SK-N-SH (cell line): ENCODE measurements at regions not wholly inside any gene's neighbourhood (a gene's known extent, or its start where the extent isn't known, plus 50 kb on each side); places are given as distances from the start of the nearest gene placed in this dataset.

Experiments used
- CTCF ChIA-PET: fragments of 300-600, 350-600 bp; formaldehyde crosslinking; extraction: SDS; loops from one replicate; lab custom pipeline; 2021; lab: Yijun Ruan, JAX
- POLR2A ChIA-PET: fragments of 350-600 bp; sonication (Branson Sonifier 250); formaldehyde crosslinking; extraction: SDS; loops from one replicate; lab custom pipeline; 2020; ENCODE audit warnings: antibody characterized with exemption, inconsistent platforms; lab: Yijun Ruan, JAX
- DNase-seq: peaks from one replicate; pipeline ENCODE4 v3.0.0; 2012
- H2AFZ ChIP-seq: fragments of 200-600 bp; sonication (generic); 2 replicates; pipeline ENCODE4 v1.8.1; 2016; ENCODE audit warnings: antibody characterized with exemption, mild to moderate bottlenecking, low read depth
- H3F3A ChIP-seq: fragments of 200-600 bp; sonication (generic); replicated peaks from 2 replicates; pipeline ENCODE3; 2016; ENCODE audit warnings: antibody characterized with exemption, mild to moderate bottlenecking; ENCODE audit not compliant: insufficient read depth
- H3K27ac ChIP-seq, 2 experiments: fragments of 200-500 bp in 1 of 2; fragments of 200-600 bp in 1 of 2; sonication (Bioruptor generic) in 1 of 2; sonication (generic), shearing (Covaris generic) in 1 of 2; 2 replicates each; pipeline versions ENCODE4 v1.5.1 to v1.6.1; 2014 to 2016; ENCODE audit warnings: low read depth in 2 of 2, inconsistent platforms in 1 of 2, low read length in 1 of 2, mild to moderate bottlenecking in 1 of 2, mixed read lengths in 1 of 2
- H3K27me3 ChIP-seq: fragments of 200-600 bp; sonication (generic), shearing (Covaris generic); 2 replicates; pipeline ENCODE4 v1.6.1; 2016; ENCODE audit warnings: mixed run types; ENCODE audit not compliant: insufficient read depth
- H3K36me3 ChIP-seq, 2 experiments: fragments of 200-500 bp in 1 of 2; fragments of 200-600 bp in 1 of 2; sonication (Bioruptor generic) in 1 of 2; sonication (generic) in 1 of 2; replicated peaks in 1 of 2; 2 replicates each; pipeline versions ENCODE3 to v1.5.1; 2014 to 2016; ENCODE audit warnings: low read length in 1 of 2, mild to moderate bottlenecking in 1 of 2; ENCODE audit not compliant: insufficient read depth in 2 of 2, control insufficient read depth in 1 of 2
- H3K4me1 ChIP-seq, 2 experiments: fragments of 200-500 bp in 1 of 2; fragments of 200-600 bp in 1 of 2; sonication (Bioruptor generic) in 1 of 2; sonication (generic), shearing (Covaris generic) in 1 of 2; 2 replicates each; pipeline versions ENCODE4 v1.5.1 to v1.6.1; 2014 to 2016; ENCODE audit warnings: low read depth in 1 of 2, low read length in 1 of 2, mixed run types in 1 of 2; ENCODE audit not compliant: insufficient read depth in 2 of 2, control insufficient read depth in 1 of 2
- H3K4me2 ChIP-seq: fragments of 200-600 bp; sonication (generic), shearing (Covaris generic); 2 replicates; pipeline ENCODE4 v1.6.1; 2017; ENCODE audit warnings: mixed run types
- H3K4me3 ChIP-seq, 2 experiments: fragments of 200-500 bp in 1 of 2; fragments of 200-600 bp in 1 of 2; sonication (Bioruptor generic) in 1 of 2; sonication (generic), shearing (Covaris generic) in 1 of 2; 2 replicates each; pipeline versions ENCODE4 v1.5.1 to v1.8.1; 2014 to 2016; ENCODE audit warnings: low read depth in 2 of 2, inconsistent platforms in 1 of 2, low read length in 1 of 2, mild to moderate bottlenecking in 1 of 2, mixed read lengths in 1 of 2, moderate library complexity in 1 of 2
- H3K79me2 ChIP-seq: fragments of 200-600 bp; sonication (generic); 2 replicates; pipeline ENCODE4 v1.8.1; 2017; ENCODE audit warnings: mild to moderate bottlenecking; ENCODE audit not compliant: insufficient read depth
- H3K9ac ChIP-seq: fragments of 200-600 bp; sonication (generic); 2 replicates; pipeline ENCODE4 v1.6.1; 2017; ENCODE audit warnings: mixed run types
- H3K9me2 ChIP-seq: fragments of 200-600 bp; sonication (generic); 2 replicates; pipeline ENCODE4 v1.6.1; 2017; ENCODE audit warnings: mixed run types
- H3K9me3 ChIP-seq: fragments of 200-600 bp; sonication (generic); 2 replicates; pipeline ENCODE4 v1.6.1; 2017; ENCODE audit warnings: mixed run types, mild to moderate bottlenecking, moderate library complexity
- H4K20me1 ChIP-seq: fragments of 200-600 bp; sonication (generic); 2 replicates; pipeline ENCODE4 v1.6.1; 2017; ENCODE audit warnings: mild to moderate bottlenecking, mixed run types; ENCODE audit not compliant: insufficient read depth
- EP300 ChIP-seq, 2 experiments: IDR thresholded peaks; 2 replicates each; pipeline versions ENCODE4 v1.4.0 to v1.6.1; 2012; ENCODE audit warnings: borderline replicate concordance in 1 of 2, low read depth in 1 of 2, low read length in 1 of 2
- EZH2phosphoT487 ChIP-seq: fragments of 200-600 bp; sonication (generic); IDR thresholded peaks from 2 replicates; pipeline ENCODE4 v1.6.1; 2017; ENCODE audit warnings: low read depth, mixed run types, mild to moderate bottlenecking, antibody characterized with exemption, moderate library complexity, borderline replicate concordance
- FOXM1 ChIP-seq: IDR thresholded peaks from 2 replicates; pipeline ENCODE4 v1.4.0; 2012; ENCODE audit warnings: low read depth, mild to moderate bottlenecking
- JUND ChIP-seq: IDR thresholded peaks from 2 replicates; pipeline ENCODE4 v1.4.0; 2012
- MEF2A ChIP-seq: IDR thresholded peaks from 2 replicates; pipeline ENCODE4 v1.4.0; 2012; ENCODE audit warnings: low read depth, borderline replicate concordance
- NFIC ChIP-seq: IDR thresholded peaks from 2 replicates; pipeline ENCODE4 v1.4.0; 2012; ENCODE audit warnings: borderline replicate concordance
- PBX3 ChIP-seq: IDR thresholded peaks from 2 replicates; pipeline ENCODE4; 2012
- RXRA ChIP-seq: IDR thresholded peaks from 2 replicates; pipeline ENCODE4 v1.4.0; 2012; ENCODE audit warnings: low read depth, mild to moderate bottlenecking, borderline replicate concordance
- USF1 ChIP-seq: IDR thresholded peaks from 2 replicates; pipeline ENCODE4 v1.4.0; 2012; ENCODE audit warnings: low read depth, borderline replicate concordance
- YY1 ChIP-seq: IDR thresholded peaks from 2 replicates; pipeline ENCODE4 v1.4.0; 2012; ENCODE audit warnings: low read depth, mild to moderate bottlenecking
- WGBS: methylation state at CpG from one replicate; pipeline ENCODE4 v1.1.6; 2017; ENCODE audit warnings: low lambda C conversion rate; 5-methylcytosine and 5-hydroxymethylcytosine counted together

- TF ChIP-seq RXRA (no peak), USF1 (no peak), JUND (no peak), EZH2phosphoT487 (no peak), MEF2A (no peak), FOXM1 (no peak), NFIC (no peak), YY1 (no peak)
- H3K27me3 ChIP-seq = no peaks in the 10 kb centered on the region
- no peak overlapping the region for H3K27ac ChIP-seq
- WGBS = 59% methylated on average over 5 of the region's 5 CpGs
- H3K9me2 ChIP-seq = no peaks in the 10 kb centered on the region
- ChIA-PET CTCF (no interaction called here), POLR2A (no interaction called here)
- no peak overlapping the region for H2AFZ ChIP-seq
- DNase-seq = no peak
- no peaks in the 10 kb centered on the region for H4K20me1 ChIP-seq
- H3K4me1 ChIP-seq = no peaks in the 10 kb centered on the region
- H3K4me3 ChIP-seq = no peak overlapping the region
- H3K9ac ChIP-seq = no peak overlapping the region
- H3F3A ChIP-seq = no peaks in the 10 kb centered on the region
- no peaks in the 10 kb centered on the region for H3K9me3 ChIP-seq
- H3K4me2 ChIP-seq = no peak overlapping the region
- no peaks in the 10 kb centered on the region for H3K79me2 ChIP-seq
- H3K36me3 ChIP-seq = no peaks in the 10 kb centered on the region
Observed at GRCh38 chr14:71267007-71267513, 359.8 kb downstream of the PCNX1 start.

- Histone ChIP-seq H2AFZ (no peak overlapping the region), H3K9ac (no peak overlapping the region)
- CTCF ChIA-PET = no interaction called here
Observed at GRCh38 chr14:71267691-71268090, 360.4 kb downstream of the PCNX1 start.

More at GRCh38 chr14:71267691-71268090, 360.4 kb downstream of the PCNX1 start:
- Histone ChIP-seq H3K27ac (no peak overlapping the region), H4K20me1 (no peaks in the 10 kb centered on the region), H3K36me3 (no peaks in the 10 kb centered on the region), H3F3A (no peaks in the 10 kb centered on the region), H3K9me3 (no peaks in the 10 kb centered on the region), H3K9me2 (no peaks in the 10 kb centered on the region), H3K4me2 (no peak overlapping the region), H3K4me1 (no peaks in the 10 kb centered on the region), H3K79me2 (no peaks in the 10 kb centered on the region), H3K4me3 (no peak overlapping the region), H3K27me3 (no peaks in the 10 kb centered on the region)
- DNase-seq = no peak
- POLR2A ChIA-PET = no interaction called here
- no peak for TF ChIP-seq EZH2phosphoT487
- no peak for TF ChIP-seq EP300 (IDR thresholded peaks at IDR 0.05; ENCODE audit: borderline replicate concordance in 1 of 2, low read depth in 1 of 2, low read length in 1 of 2)
- TF ChIP-seq PBX3 = no peak
- WGBS = 65% methylated on average over 2 of the region's 2 CpGs
